GM12878 (cell line): ENCODE measurements at regions not wholly inside any gene's neighbourhood (a gene's known extent, or its start where the extent isn't known, plus 50 kb on each side); places are given as distances from the start of the nearest gene placed in this dataset.

Source experiments
- ATAC-seq: fragments of 200-7000 bp; cut with Tn5 transposase; 3 replicates; pipeline ENCODE4 v1.9.1; 2020; ENCODE audit warnings: mild to moderate bottlenecking, moderate library complexity
- BruUV-seq: library from RNA; stranded (reverse); fragments of 400-500 nt; replicated peaks from 2 replicates; lab custom pipeline; 2021; lab: Mats Ljungman, UMichigan
- CTCF ChIA-PET: fragments of 300-600 bp; sonication (Branson Sonifier 250); formaldehyde crosslinking; extraction: SDS; loops from one replicate; lab custom pipeline; 2021; ENCODE audit warnings: inconsistent platforms; lab: Yijun Ruan, JAX
- POLR2A ChIA-PET: fragments of 350-600 bp; formaldehyde crosslinking; extraction: SDS; loops from one replicate; lab custom pipeline; 2021; ENCODE audit warnings: inconsistent platforms; lab: Charles Lee
- RAD21 ChIA-PET: fragments of 300-600 bp; sonication (Branson Sonifier 250); formaldehyde crosslinking; loops from one replicate; lab custom pipeline; 2023; ENCODE audit warnings: antibody characterized with exemption; ENCODE audit not compliant: unreplicated experiment; lab: Charles Lee
- SMC1A ChIA-PET: fragments of 300-600 bp; sonication (Branson Sonifier 250); formaldehyde crosslinking; loops from one replicate; lab custom pipeline; 2023; ENCODE audit not compliant: unreplicated experiment, uncharacterized antibody; lab: Charles Lee
- DNase-seq: peaks from one replicate; pipeline ENCODE4 v3.0.0-alpha.2; 2011; ENCODE audit warnings: low read depth, low spot score
- FAIRE-seq: peaks from 3 replicates; lab custom pipeline; 2011; peaks lifted over from hg19 to GRCh38; lab: Jason Lieb, UNC
- H2AFZ ChIP-seq: 2 replicates; pipeline ENCODE4 v1.6.0; 2011; ENCODE audit warnings: low read depth, low read length, control low read depth; ENCODE audit not compliant: control insufficient read depth
- H3K27ac ChIP-seq: 2 replicates; pipeline ENCODE4 v1.5.1; 2011; ENCODE audit warnings: control low read depth; ENCODE audit not compliant: control insufficient read depth, insufficient read depth
- H3K27me3 ChIP-seq, 2 experiments: replicated peaks in 1 of 2; 2 replicates each; pipeline versions ENCODE4 v1.6.0 to v1.6.1; 2011; ENCODE audit warnings: low read length in 1 of 2; ENCODE audit not compliant: control insufficient read depth in 2 of 2, insufficient read depth in 2 of 2
- H3K36me3 ChIP-seq, 2 experiments: 2 replicates each; pipeline ENCODE4 v1.5.1; 2011; ENCODE audit warnings: low read length in 1 of 2; ENCODE audit not compliant: control insufficient read depth in 2 of 2, insufficient read depth in 2 of 2
- H3K4me1 ChIP-seq: 2 replicates; pipeline ENCODE4 v1.6.1; 2011; ENCODE audit warnings: mild to moderate bottlenecking, low read length, moderate library complexity, mixed read lengths; ENCODE audit not compliant: control insufficient read depth, insufficient read depth
- H3K4me2 ChIP-seq: 2 replicates; pipeline ENCODE4 v1.6.0; 2011; ENCODE audit warnings: control low read depth; ENCODE audit not compliant: control insufficient read depth, insufficient read depth
- H3K4me3 ChIP-seq: fragments of 200-600 bp; sonication (generic); 2 replicates; pipeline ENCODE4 v1.5.1; 2016
- H3K79me2 ChIP-seq: 2 replicates; pipeline ENCODE4 v1.6.0; 2011; ENCODE audit warnings: low read length; ENCODE audit not compliant: control insufficient read depth, insufficient read depth
- H3K9ac ChIP-seq: 2 replicates; pipeline ENCODE4 v1.8.0; 2011; ENCODE audit warnings: low read length, control low read depth, mixed read lengths; ENCODE audit not compliant: control insufficient read depth, insufficient read depth
- H3K9me3 ChIP-seq: replicated peaks from 3 replicates; pipeline ENCODE4 v1.5.1; 2011; ENCODE audit warnings: mild to moderate bottlenecking, low read length; ENCODE audit not compliant: control insufficient read depth, insufficient read depth
- H4K20me1 ChIP-seq: 2 replicates; pipeline ENCODE4 v1.6.0; 2011; ENCODE audit not compliant: control insufficient read depth, insufficient read depth
- ASH2L ChIP-seq: fragments of 300-600, 200-600 bp; sonication (generic); IDR thresholded peaks from 2 replicates; pipeline ENCODE4 v1.6.1; 2017; ENCODE audit warnings: low read depth, mild to moderate bottlenecking, borderline replicate concordance
- HDAC2 ChIP-seq: fragments of 200-600 bp; sonication (generic); IDR thresholded peaks from 2 replicates; pipeline ENCODE4 v1.6.1; 2017
- NFYB ChIP-seq: IDR thresholded peaks from 2 replicates; pipeline ENCODE4 v1.6.1; 2011; ENCODE audit warnings: low read depth, mild to moderate bottlenecking, low read length, improper control_type of control experiment, moderate library complexity; ENCODE audit not compliant: insufficient read depth
- SMAD1 ChIP-seq: fragments of 450-650 bp; IDR thresholded peaks from 2 replicates; pipeline ENCODE4 v1.6.1; 2018; ENCODE audit warnings: mild to moderate bottlenecking, low read depth; ENCODE audit not compliant: partially characterized antibody
- SMARCA5 ChIP-seq: fragments of 450-650 bp; IDR thresholded peaks from 2 replicates; pipeline ENCODE4 v1.6.1; 2017; ENCODE audit warnings: mild to moderate bottlenecking
- SUPT20H ChIP-seq: IDR thresholded peaks from 2 replicates; pipeline ENCODE4 v1.6.1; 2011; ENCODE audit warnings: low read depth, mild to moderate bottlenecking, low read length, moderate library complexity, borderline replicate concordance; ENCODE audit not compliant: control insufficient read depth
- WGBS: methylation state at CpG from one replicate; pipeline ENCODE4 v1.1.6; 2016; ENCODE audit warnings: low lambda C conversion rate; ENCODE audit not compliant: insufficient replicate concordance, insufficient coverage; ENCODE audit errors: missing lambda C conversion rate; 5-methylcytosine and 5-hydroxymethylcytosine counted together
- in situ Hi-C: fragments of 300-500 bp; cut with MboI; formaldehyde crosslinking; loops from 9 replicates; pipeline ENCODE4 v1.14.3; 2018; ENCODE audit warnings: mixed read lengths
- intact Hi-C: fragments of 100-400 bp; cut with micrococcal nuclease; formaldehyde crosslinking; loops from one replicate; pipeline ENCODE4 v1.14.2; 2022; ENCODE audit not compliant: unreplicated experiment
- TF ChIP-seq, protein P1 (sequence below): fragments of 450-650 bp; IDR thresholded peaks from 2 replicates; pipeline ENCODE4 v1.6.1; 2018; ENCODE audit warnings: borderline replicate concordance, mild to moderate bottlenecking; ENCODE audit not compliant: partially characterized antibody
- TF ChIP-seq, protein P2 (sequence below): IDR thresholded peaks from 2 replicates; pipeline ENCODE4 v1.6.1; 2011; ENCODE audit warnings: low read depth, mild to moderate bottlenecking, low read length, moderate library complexity, borderline replicate concordance; ENCODE audit errors: extremely low read depth
- TF ChIP-seq, protein P3 (sequence below): IDR thresholded peaks from 2 replicates; pipeline ENCODE4 v1.6.1; 2011; ENCODE audit warnings: borderline replicate concordance, low read depth, mild to moderate bottlenecking, moderate library complexity, low read length; ENCODE audit not compliant: insufficient read depth, poor library complexity, severe bottlenecking

DNA sequence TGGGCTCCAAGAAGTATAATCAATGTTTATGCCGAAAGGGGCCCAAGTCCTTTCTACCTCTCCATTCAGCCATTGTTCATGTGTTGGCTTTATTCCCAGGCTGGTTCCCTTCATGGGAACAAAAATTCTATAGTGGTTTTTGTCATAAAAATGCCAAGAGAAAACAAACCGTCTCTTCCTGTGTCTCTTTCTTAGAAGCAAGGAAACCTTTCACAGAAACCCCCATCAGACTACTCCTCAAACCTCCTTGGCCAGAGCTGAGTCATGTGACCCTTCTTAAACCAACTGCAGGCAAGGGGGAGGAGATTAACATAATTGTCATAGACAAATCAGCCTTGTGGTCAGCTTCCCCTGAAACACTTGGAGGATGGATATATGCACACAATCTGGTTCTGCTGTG, 75.1 kb upstream of the TANK start:
- ChIA-PET CTCF (interaction anchor here (1.0 to 2.1 kb wide), 2 partner anchors 11 to 22 kb away, joined by 3 to 7 read pairs; no protein-coding TSS in a partner anchor), SMC1A (interaction anchor here (1.0 to 10.9 kb wide), 7 partner anchors 11 to 53 kb away, joined by 3 to 138 read pairs (median 3); no protein-coding TSS in a partner anchor)
- Histone ChIP-seq H3K4me1 (peaks cover 22% of the 10 kb centered on the region), H3K4me2 (no peak overlapping the region), H3K27ac (no peak overlapping the region), H4K20me1 (no peaks in the 10 kb centered on the region), H3K79me2 (no peaks in the 10 kb centered on the region), H3K9me3 (peaks cover 2% of the 10 kb centered on the region; the same call in 2 of the 3 replicates), H3K9ac (no peak overlapping the region), H3K4me3 (no peak overlapping the region)
- no TSS peak for BruUV-seq
- ATAC-seq (no peak), DNase-seq (no peak)
- WGBS = 97% methylated on average over 2 of the region's 2 CpGs
- in situ Hi-C loops = no loop called here
- TF ChIP-seq NFYB (0 out of 2 replicates have a peak, but pooled peaks have one; percentile 34), SMARCA5 (no peak), SMAD1 (no peak), ASH2L (no peak), SUPT20H (no peak), HDAC2 (no peak)
- TF ChIP-seq, protein P1, sequence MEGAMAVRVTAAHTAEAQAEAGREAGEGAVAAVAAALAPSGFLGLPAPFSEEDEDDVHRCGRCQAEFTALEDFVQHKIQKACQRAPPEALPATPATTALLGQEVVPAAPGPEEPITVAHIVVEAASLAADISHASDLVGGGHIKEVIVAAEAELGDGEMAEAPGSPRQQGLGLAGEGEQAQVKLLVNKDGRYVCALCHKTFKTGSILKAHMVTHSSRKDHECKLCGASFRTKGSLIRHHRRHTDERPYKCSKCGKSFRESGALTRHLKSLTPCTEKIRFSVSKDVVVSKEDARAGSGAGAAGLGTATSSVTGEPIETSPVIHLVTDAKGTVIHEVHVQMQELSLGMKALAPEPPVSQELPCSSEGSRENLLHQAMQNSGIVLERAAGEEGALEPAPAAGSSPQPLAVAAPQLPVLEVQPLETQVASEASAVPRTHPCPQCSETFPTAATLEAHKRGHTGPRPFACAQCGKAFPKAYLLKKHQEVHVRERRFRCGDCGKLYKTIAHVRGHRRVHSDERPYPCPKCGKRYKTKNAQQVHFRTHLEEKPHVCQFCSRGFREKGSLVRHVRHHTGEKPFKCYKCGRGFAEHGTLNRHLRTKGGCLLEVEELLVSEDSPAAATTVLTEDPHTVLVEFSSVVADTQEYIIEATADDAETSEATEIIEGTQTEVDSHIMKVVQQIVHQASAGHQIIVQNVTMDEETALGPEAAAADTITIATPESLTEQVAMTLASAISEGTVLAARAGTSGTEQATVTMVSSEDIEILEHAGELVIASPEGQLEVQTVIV = no peak
- TF ChIP-seq, protein P2, sequence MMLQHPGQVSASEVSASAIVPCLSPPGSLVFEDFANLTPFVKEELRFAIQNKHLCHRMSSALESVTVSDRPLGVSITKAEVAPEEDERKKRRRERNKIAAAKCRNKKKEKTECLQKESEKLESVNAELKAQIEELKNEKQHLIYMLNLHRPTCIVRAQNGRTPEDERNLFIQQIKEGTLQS = no peak
- TF ChIP-seq, protein P3, sequence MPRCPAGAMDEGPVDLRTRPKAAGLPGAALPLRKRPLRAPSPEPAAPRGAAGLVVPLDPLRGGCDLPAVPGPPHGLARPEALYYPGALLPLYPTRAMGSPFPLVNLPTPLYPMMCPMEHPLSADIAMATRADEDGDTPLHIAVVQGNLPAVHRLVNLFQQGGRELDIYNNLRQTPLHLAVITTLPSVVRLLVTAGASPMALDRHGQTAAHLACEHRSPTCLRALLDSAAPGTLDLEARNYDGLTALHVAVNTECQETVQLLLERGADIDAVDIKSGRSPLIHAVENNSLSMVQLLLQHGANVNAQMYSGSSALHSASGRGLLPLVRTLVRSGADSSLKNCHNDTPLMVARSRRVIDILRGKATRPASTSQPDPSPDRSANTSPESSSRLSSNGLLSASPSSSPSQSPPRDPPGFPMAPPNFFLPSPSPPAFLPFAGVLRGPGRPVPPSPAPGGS = no peak
- TF ChIP-seq, all 136 proteins: peak for 1
- FAIRE-seq = no peak
- H3K36me3 ChIP-seq = no peaks in the 10 kb centered on the region
- no peak overlapping the region for H2AFZ ChIP-seq
- intact Hi-C loops = no loop called here
- POLR2A ChIA-PET = interaction anchor here (0.7 kb wide), 1 partner anchor 1244 kb away, joined by 4 read pairs; no protein-coding TSS in a partner anchor
- H3K27me3 ChIP-seq = no peaks in the 10 kb centered on the region
- RAD21 ChIA-PET = interaction anchor here (1.2 to 1.5 kb wide), 2 partner anchors 18 to 84 kb away, joined by 3 read pairs; no protein-coding TSS in a partner anchor
